Upper lobe of left lung (tissue), 4 donors: ENCODE measurements at regions not wholly inside any gene's neighbourhood (a gene's known extent, or its start where the extent isn't known, plus 50 kb on each side); places are given as distances from the start of the nearest gene placed in this dataset.

Source experiments
- CTCF ChIP-seq, 6 experiments: fragments of 450-650 bp in 4 of 6; fragments of 200-600 bp in 2 of 6; sonication (generic) in 2 of 6; IDR thresholded peaks; one replicate each; pipeline ENCODE4 v1.5.1; 2016 to 2019; ENCODE audit warnings: antibody characterized with exemption in 6 of 6
- EP300 ChIP-seq, 4 donors: sonication (generic); formaldehyde crosslinking; IDR thresholded peaks; one replicate each; pipeline ENCODE4 v1.5.1; 2017; ENCODE audit warnings: antibody characterized with exemption in 4 of 4, control low read depth in 2 of 4
- POLR2A ChIP-seq, 4 donors: fragments of 450-650 bp; IDR thresholded peaks; one replicate each; pipeline ENCODE4 v1.5.1; 2016 to 2017; ENCODE audit warnings: antibody characterized with exemption in 4 of 4, mild to moderate bottlenecking in 2 of 4
- POLR2AphosphoS5 ChIP-seq, 2 donors: sonication (generic); formaldehyde crosslinking; IDR thresholded peaks; one replicate each; pipeline ENCODE4 v1.5.1; 2017; ENCODE audit warnings: antibody characterized with exemption in 2 of 2

- TF ChIP-seq POLR2A (IDR thresholded peaks at IDR 0.05) (no peak), CTCF (IDR thresholded peaks at IDR 0.05) (no peak), POLR2AphosphoS5 (IDR thresholded peaks at IDR 0.05) (no peak), EP300 (IDR thresholded peaks at IDR 0.05) (no peak)
These were observed 51.3 kb upstream of the PRDM11 start for GRCh38 chr11:45094958-45095690.
